Head of caudate nucleus (tissue), 42 donors: ENCODE measurements at regions not wholly inside any gene's neighbourhood (a gene's known extent, or its start where the extent isn't known, plus 50 kb on each side); places are given as distances from the start of the nearest gene placed in this dataset.

Experiments used
- DNase-seq, 42 donors: peaks; one replicate each; pipeline versions ENCODE4 v3.0.0 to v3.0.0-alpha.2; 2020 to 2021; ENCODE audit warnings: mixed read lengths in 7 of 42
- intact Hi-C: fragments of 100-400 bp; cut with DNase I; formaldehyde crosslinking; loops from one replicate; pipeline ENCODE4 v1.15.0; 2022

DNA sequence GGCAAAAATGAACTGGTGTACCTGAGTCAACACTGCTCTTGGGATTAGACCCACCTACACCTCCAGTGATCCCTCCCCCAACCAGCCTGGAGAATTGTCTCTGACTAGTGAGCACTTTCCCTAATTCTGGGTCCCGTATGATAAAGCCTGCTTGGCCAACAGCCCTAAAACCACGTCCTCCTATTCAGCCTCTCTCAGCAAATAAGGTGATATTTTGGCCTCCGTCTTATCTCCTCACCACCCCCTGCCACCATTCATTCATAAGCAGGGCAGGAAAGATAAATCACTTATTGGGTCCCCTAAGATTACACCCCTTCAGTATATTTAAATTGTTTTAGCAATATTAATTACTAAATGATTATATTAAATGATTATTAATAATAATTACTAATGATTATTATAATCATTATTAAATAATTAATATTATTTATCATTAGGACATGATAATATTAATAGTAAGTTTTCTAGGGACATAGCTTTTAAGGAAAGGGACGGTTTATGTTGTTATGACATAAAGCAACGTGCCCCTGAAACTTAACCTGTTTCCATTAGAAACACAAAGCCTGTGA, 108.0 kb downstream of the DUSP10 start:
- no peak for DNase-seq
- intact Hi-C loops = no loop called here

DNA sequence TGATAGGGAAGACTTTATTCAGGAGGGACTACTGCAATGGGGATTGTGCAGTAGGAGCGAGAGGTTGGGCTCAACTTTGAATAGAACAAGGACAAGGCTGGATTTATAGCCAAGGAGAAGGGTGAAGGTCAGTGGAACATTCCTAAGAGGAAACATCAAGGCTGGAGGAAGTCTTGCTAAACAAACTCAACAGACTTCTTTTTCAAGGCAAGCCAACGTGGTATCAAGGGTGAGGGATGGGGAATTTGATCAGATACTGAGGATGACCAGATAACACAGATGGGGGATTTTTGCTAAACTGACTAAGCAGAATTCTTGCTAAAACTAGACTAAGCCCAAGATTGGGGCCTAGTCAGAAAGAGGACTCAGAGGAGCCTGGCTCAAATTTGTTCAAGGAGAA, 107.3 kb downstream of the DUSP10 start:
- intact Hi-C loops = no loop called here
- no peak for DNase-seq

DNA sequence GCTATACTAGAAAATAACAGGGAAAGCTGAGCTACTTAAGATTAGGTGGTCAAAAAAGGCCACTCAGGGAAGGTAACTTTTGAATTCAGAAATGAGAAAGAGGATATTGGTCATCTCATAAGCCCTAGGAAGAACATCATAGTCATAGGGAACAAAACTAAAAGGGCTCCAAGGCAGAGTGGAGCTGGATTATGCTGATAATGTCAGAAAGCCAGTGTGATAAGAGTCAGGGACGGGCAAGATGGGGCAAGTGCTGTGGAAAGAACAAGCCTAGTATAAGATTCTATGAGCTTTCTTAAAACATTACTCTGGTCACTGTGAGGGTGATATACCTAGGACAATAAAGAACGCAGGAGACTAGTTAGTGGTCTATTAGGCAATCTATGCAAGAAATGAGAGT, 106.6 kb downstream of the DUSP10 start:
- no peak for DNase-seq
- intact Hi-C loops = no loop called here

DNA sequence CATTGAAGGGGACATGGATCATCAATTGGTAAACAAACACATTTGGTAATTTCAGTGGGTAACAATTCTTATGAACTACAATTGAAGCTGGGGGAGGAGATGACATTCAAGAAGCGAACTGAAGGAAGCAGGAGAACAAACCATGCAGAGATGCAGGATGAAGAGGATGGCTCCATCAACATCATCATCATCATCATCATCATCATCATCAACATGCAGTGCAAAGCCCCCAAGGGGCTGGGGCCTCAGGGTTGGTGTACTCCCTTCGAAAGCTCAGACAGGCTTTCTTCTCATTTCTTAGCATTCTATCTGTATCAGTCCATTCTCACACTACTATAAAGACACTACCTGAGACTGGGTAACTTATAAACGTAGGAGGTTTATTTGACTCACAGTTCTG, 105.8 kb downstream of the DUSP10 start:
- no peak for DNase-seq
- intact Hi-C loops = no loop called here

DNA sequence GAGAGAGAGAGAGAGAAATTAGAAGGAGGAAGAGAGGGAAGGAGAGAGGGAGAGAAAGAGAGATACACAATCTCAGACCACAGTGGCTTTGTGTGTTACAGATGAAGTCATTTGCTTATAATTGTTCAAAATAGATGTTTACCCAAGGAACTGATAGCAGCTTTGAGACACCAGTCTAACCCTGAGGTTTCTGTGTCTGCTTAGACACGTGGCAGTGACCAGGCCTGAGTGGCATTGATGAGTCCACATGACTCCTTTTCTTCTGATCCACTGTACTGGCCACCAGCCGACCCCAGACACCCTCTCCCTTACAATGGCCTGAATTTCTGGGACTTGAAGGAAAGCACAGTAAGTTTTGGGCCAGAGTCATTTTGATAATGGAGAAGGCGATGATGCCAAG, 104.9 kb downstream of the DUSP10 start:
- peak in 1 of 42 donors; percentile 33 for DNase-seq
- intact Hi-C loops = no loop called here

DNA sequence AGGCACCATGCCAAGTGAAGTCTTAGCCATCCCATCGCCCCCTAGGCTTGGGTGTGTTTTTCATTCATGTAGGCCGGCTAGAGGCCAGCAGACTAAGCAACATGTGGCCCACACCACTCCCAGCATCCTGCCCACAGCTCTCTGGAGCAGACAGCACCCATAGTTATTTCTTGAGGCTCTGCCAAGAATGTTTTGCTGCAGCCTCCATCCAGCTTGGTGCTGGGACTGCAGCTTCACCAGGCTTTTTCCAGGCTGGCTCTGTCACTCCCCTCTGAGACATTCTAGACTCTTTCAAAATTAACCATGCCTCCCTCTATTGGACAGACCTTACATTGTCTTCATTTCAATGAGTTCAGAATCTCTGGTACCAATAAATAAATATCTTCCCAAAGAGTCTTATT, 104.2 kb downstream of the DUSP10 start:
- peak in 22 of 42 donors; percentile 8 to 57 (median 26) for DNase-seq
- intact Hi-C loops = no loop called here

DNA sequence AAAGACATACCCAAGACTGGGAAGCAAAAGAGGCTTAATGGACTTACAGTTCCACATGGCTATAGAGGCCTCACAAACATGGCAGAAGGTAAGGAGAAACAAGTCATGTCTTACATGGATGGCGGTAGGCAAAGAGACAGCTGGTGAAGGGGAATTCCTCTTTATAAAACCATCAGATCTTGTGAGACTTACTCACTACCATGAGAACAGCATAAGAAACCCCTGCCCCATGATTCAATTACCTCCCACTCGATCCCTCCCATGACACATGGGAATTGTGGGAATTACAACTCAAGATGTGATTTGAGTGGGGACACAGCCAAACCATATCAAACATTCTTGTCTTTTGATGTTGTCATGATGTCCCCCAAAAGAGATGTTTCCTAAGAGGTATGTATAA, 103.3 kb downstream of the DUSP10 start:
- intact Hi-C loops = no loop called here
- no peak for DNase-seq

DNA sequence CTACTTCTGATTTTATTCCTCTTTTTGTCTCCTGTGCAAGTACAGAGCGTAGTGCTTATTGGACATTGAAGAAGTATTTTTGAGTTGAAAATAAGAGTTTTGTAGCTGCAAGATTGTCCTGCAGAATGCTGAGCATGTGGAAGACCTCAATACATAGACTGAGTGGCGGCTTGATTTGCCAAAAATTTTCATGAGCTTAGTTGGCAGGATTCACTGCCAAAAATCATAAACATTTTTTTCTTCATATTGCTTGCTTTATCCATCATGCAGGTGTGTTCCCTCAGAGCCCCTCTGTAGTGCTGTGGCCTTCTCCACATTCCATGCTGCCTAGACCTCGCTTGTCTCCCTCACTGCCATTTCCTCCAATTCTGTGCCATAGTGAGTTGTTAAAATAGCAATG, 100.1 kb downstream of the DUSP10 start:
- intact Hi-C loops = no loop called here
- DNase-seq = no peak

DNA sequence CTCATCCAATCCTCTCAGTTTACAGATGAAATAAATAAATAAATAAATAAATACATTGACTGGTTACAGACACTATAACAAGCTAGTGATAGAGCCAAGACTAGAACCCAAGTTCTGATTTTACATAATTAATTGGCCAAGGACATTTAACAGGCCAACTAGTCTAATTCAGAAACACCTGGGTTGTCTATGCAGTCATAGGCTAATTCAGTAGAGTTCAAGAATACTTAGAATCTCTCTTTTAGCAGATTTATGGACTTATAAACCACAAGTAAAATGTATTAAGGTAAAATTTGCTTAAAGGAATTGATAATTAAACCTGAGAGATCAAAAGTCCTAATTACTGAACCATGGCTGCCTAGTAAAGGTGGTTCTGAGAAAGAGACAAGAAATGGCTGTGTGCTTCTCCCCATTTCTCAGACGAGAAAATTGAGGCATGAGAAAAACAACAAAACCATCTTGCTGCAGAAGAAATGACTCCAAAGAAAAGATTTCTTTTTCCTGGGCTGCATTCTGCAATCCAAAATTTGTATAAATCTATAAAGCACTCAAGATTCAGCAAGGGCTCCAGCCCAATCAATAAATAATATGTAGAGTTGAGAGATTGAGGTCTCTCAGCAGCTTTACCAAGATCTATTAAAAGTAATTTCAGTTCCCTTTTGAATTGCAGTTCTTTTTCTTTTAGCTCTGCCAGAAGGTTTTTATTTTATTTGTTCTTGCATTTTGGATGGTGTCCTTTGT, 98.3 kb downstream of the DUSP10 start:
- intact Hi-C loops = no loop called here
- DNase-seq = no peak

DNA sequence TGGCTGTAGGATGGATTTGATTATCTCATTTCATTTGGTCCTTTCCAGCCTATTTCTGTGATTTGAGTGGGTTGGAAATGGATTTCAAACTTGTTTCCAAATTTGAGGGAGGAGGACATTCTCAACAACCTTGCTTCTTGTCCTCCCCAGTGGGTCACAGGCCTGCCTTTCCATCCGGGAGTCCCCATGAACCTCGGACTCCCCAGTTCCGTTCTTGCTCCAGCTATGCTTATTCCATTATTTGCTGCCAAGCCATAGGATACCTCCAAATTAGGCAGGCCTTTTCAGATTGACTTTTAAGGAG, 97.8 kb downstream of the DUSP10 start:
- DNase-seq = no peak
- intact Hi-C loops = no loop called here

DNA sequence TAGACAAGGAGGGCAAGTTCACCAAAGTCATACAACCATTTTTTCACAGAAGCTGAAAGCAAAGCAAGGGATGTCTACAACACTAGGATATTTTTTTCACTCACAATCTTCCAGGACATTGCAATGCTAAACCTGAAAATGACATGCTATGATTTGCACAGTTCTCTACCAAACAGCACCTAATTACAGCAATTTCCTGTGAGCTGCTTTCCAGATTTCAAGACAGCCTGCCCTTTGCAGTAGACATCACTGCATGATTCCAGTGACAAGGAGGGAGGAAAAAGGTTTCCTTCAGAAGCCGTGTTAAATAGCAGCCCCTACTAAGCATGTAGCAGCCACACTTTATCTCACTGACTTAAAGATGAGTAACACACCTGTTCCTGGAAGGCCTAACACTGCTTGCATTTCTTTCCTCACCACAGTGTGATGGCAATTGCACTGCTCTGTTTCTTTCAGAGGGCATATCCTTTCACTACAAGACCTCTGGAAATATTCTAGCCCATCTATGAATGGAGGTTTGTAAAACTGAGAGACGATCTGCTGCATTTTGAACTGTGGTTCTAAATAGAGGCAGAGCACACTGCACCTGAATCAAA, 97.1 kb downstream of the DUSP10 start:
- DNase-seq = no peak
- intact Hi-C loops = no loop called here

DNA sequence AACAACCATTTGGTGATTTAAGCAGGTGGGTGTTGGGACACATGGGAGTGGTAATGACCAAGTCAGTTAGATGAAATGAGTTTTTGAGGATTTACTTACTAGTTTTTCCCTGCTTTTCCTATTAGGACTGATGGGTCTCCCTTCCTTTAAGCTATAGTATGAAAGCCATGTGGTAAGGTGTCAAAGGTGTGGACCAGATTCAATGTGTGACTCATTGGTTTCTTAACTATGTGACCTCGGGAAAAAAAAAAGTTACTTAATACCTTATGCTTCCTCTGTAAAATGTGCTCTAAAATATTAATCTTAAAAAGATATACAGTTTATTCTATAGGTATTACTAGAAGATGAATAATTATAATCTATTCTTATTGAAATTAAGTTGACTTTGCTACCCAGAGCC, 93.7 kb downstream of the DUSP10 start:
- no peak for DNase-seq
- intact Hi-C loops = no loop called here
